ENCODE measurements at regions not wholly inside any gene's neighbourhood (a gene's known extent, or its start where the extent isn't known, plus 50 kb on each side); places are given as distances from the start of the nearest gene placed in this dataset.

- no peak for DNase-seq (ENCODE audit: low read depth in 1 of 2, low spot score in 1 of 2)
- TF ChIP-seq JUND (IDR thresholded peaks at IDR 0.05; ENCODE audit: low read depth): no peak
- in situ Hi-C loops (cut with HindIII; ENCODE audit: low pct_unique_long_range_greater_than_20kb, low sequenced_read_pairs): no loop called here
Observed at GRCh38 chr5:68419081-68419636, 203.6 kb downstream of the PIK3R1 start.

GRCh38 chr5:68419637-68420452, 204.3 kb downstream of the PIK3R1 start:
- no peak for DNase-seq (ENCODE audit: low read depth in 1 of 2, low spot score in 1 of 2)
- TF ChIP-seq JUND (IDR thresholded peaks at IDR 0.05; ENCODE audit: low read depth): no peak
- in situ Hi-C loops (cut with HindIII; ENCODE audit: low pct_unique_long_range_greater_than_20kb, low sequenced_read_pairs): no loop called here

GRCh38 chr5:68420476-68421344, 205.2 kb downstream of the PIK3R1 start:
- DNase-seq (ENCODE audit: low read depth in 1 of 2, low spot score in 1 of 2): no peak
- in situ Hi-C loops (cut with HindIII; ENCODE audit: low pct_unique_long_range_greater_than_20kb, low sequenced_read_pairs): no loop called here
- TF ChIP-seq JUND (IDR thresholded peaks at IDR 0.05; ENCODE audit: low read depth): no peak

- in situ Hi-C loops (cut with HindIII; ENCODE audit: low pct_unique_long_range_greater_than_20kb, low sequenced_read_pairs): no loop called here
- TF ChIP-seq JUND (IDR thresholded peaks at IDR 0.05; ENCODE audit: low read depth): no peak
- DNase-seq (ENCODE audit: low read depth in 1 of 2, low spot score in 1 of 2): no peak
Observed at GRCh38 chr5:68421485-68422220, 206.1 kb downstream of the PIK3R1 start.

- in situ Hi-C loops (cut with HindIII; ENCODE audit: low pct_unique_long_range_greater_than_20kb, low sequenced_read_pairs): no loop called here
- TF ChIP-seq JUND (IDR thresholded peaks at IDR 0.05; ENCODE audit: low read depth): no peak
- DNase-seq (ENCODE audit: low read depth in 1 of 2, low spot score in 1 of 2): no peak
Observed at GRCh38 chr5:68423154-68423811, 207.7 kb downstream of the PIK3R1 start.

- no peak for DNase-seq (ENCODE audit: low read depth in 1 of 2, low spot score in 1 of 2)
- no peak for TF ChIP-seq JUND (IDR thresholded peaks at IDR 0.05; ENCODE audit: low read depth)
- in situ Hi-C loops (cut with HindIII; ENCODE audit: low pct_unique_long_range_greater_than_20kb, low sequenced_read_pairs): no loop called here
Observed at GRCh38 chr5:68424799-68425537, 209.4 kb downstream of the PIK3R1 start.

GRCh38 chr5:68426586-68426985, 211.0 kb downstream of the PIK3R1 start:
- in situ Hi-C loops (cut with HindIII; ENCODE audit: low pct_unique_long_range_greater_than_20kb, low sequenced_read_pairs): no loop called here
- no peak for DNase-seq (ENCODE audit: low read depth in 1 of 2, low spot score in 1 of 2)
- no peak for TF ChIP-seq JUND (IDR thresholded peaks at IDR 0.05; ENCODE audit: low read depth)

GRCh38 chr5:68428231-68428811, 212.8 kb downstream of the PIK3R1 start:
- in situ Hi-C loops (cut with HindIII; ENCODE audit: low pct_unique_long_range_greater_than_20kb, low sequenced_read_pairs): no loop called here
- TF ChIP-seq JUND (IDR thresholded peaks at IDR 0.05; ENCODE audit: low read depth): no peak
- no peak for DNase-seq (ENCODE audit: low read depth in 1 of 2, low spot score in 1 of 2)

GRCh38 chr5:68429510-68429909, 214.0 kb downstream of the PIK3R1 start:
- DNase-seq (ENCODE audit: low read depth in 1 of 2, low spot score in 1 of 2): no peak
- in situ Hi-C loops (cut with HindIII; ENCODE audit: low pct_unique_long_range_greater_than_20kb, low sequenced_read_pairs): no loop called here
- TF ChIP-seq JUND (IDR thresholded peaks at IDR 0.05; ENCODE audit: low read depth): no peak

- in situ Hi-C loops (cut with HindIII; ENCODE audit: low pct_unique_long_range_greater_than_20kb, low sequenced_read_pairs): no loop called here
- no peak for DNase-seq (ENCODE audit: low read depth in 1 of 2, low spot score in 1 of 2)
- no peak for TF ChIP-seq JUND (IDR thresholded peaks at IDR 0.05; ENCODE audit: low read depth)
Observed at GRCh38 chr5:68430279-68430678, 214.7 kb downstream of the PIK3R1 start.

- DNase-seq (ENCODE audit: low read depth in 1 of 2, low spot score in 1 of 2): no peak
Observed at GRCh38 chr5:68431186-68431585, 215.6 kb downstream of the PIK3R1 start.

More at GRCh38 chr5:68431186-68431585, 215.6 kb downstream of the PIK3R1 start:
- TF ChIP-seq JUND (IDR thresholded peaks at IDR 0.05; ENCODE audit: low read depth): no peak
- in situ Hi-C loops (cut with HindIII; ENCODE audit: low pct_unique_long_range_greater_than_20kb, low sequenced_read_pairs): no loop called here

Data from T47D (cell line).